ENCODE measurements at regions not wholly inside any gene's neighbourhood (a gene's known extent, or its start where the extent isn't known, plus 50 kb on each side); places are given as distances from the start of the nearest gene placed in this dataset.

DNA sequence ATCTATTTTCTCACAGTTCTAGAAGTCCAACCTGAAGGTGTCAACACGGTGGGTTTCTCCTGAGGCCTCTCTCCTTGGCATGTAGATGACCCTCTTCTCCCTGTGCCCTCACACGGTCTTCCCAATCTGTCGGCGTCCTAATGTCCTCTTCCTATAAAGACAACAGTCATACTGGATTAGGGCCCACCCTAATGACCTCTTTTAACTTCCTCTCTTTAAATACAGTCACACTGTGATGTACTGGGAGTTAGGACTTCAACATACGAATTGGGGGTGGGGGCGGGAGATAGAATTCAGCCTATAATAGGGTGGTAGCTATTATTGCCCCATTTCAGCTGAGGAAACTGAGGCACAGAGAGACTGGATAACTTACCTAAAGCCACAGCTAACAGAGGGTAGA is 70.2 kb downstream of the SMIM20 start:
- Histone ChIP-seq H3K23ac (ENCODE audit: insufficient read length) (no peak overlapping the region), H3K4me2 (ENCODE audit: insufficient read depth in 1 of 2, low read depth in 2 of 2, low read length in 2 of 2) (no peak overlapping the region), H3K27ac (ENCODE audit: low read depth, low read length) (no peak overlapping the region), H2AK5ac (ENCODE audit: low read depth, low read length) (no peak overlapping the region), H4K91ac (replicated peaks; ENCODE audit: insufficient read length, low read length) (no peak overlapping the region), H3K36me3 (ENCODE audit: control insufficient read depth in 2 of 4, insufficient read depth in 4 of 4, low read length in 3 of 4) (no peaks in the 10 kb centered on the region), H2AFZ (ENCODE audit: low read length) (no peak overlapping the region), H3K27me3 (replicated peaks in 1 of 4; ENCODE audit: control insufficient read depth in 3 of 4, extremely low read depth in 1 of 4, insufficient read depth in 3 of 4, low read length in 3 of 4) (no peaks in the 10 kb centered on the region), H3K9ac (replicated peaks in 1 of 4; ENCODE audit: extremely low read depth in 1 of 4, low read depth in 3 of 4, low read length in 3 of 4) (no peak overlapping the region), H2BK20ac (ENCODE audit: low read length) (no peak overlapping the region), H3K4me1 (replicated peaks in 1 of 4; ENCODE audit: control insufficient read depth in 3 of 4, insufficient read depth in 4 of 4, low read length in 3 of 4) (no peaks in the 10 kb centered on the region), H3K23me2 (ENCODE audit: low read depth, low read length) (no peaks in the 10 kb centered on the region), H3K56ac (replicated peaks; ENCODE audit: insufficient read length, low read depth, low read length) (no peak overlapping the region), H3K18ac (ENCODE audit: extremely low read depth, low read length) (no peak overlapping the region), H2BK12ac (ENCODE audit: low read depth, low read length) (0 out of 2 replicates have a peak overlapping the region, but pooled peaks have one; percentile 56), H4K8ac (ENCODE audit: extremely low read depth, insufficient read depth, low read length) (no peak overlapping the region), H3K9me3 (ENCODE audit: insufficient read depth in 2 of 2, low read depth in 1 of 2, low read length in 1 of 2) (no peaks in the 10 kb centered on the region), H4K20me1 (replicated peaks in 1 of 2; ENCODE audit: control insufficient read depth in 1 of 2, insufficient read depth in 2 of 2, low read length in 2 of 2) (no peaks in the 10 kb centered on the region), H3K14ac (ENCODE audit: insufficient read length) (no peak overlapping the region), H3K79me1 (ENCODE audit: low read depth, low read length) (no peaks in the 10 kb centered on the region), H2BK5ac (ENCODE audit: low read depth, low read length) (no peak overlapping the region), H3K79me2 (ENCODE audit: control insufficient read depth in 1 of 2, insufficient read depth in 2 of 2, low read length in 2 of 2) (no peaks in the 10 kb centered on the region), H2BK120ac (replicated peaks; ENCODE audit: low read depth, low read length) (no peak overlapping the region), H3K4ac (replicated peaks; ENCODE audit: insufficient read length, low read depth, low read length) (no peak overlapping the region), H2BK15ac (ENCODE audit: low read length) (no peak overlapping the region), H3K4me3 (ENCODE audit: extremely low read depth in 1 of 4, insufficient read depth in 2 of 4, low read depth in 3 of 4, low read length in 4 of 4) (no peak overlapping the region), H4K5ac (ENCODE audit: insufficient read length, low read depth, low read length) (no peak overlapping the region)
- WGBS, 2 experiments (ENCODE audit: extremely low coverage in 1 of 2, insufficient coverage in 1 of 2, insufficient read length in 1 of 2, insufficient replicate concordance in 2 of 2, low coverage in 1 of 2, low lambda C conversion rate in 2 of 2, missing lambda C conversion rate in 1 of 2), result 84% methylated on average over 6 of the region's 6 CpGs; no CpG with 5 or more reads in 1 of the 2 experiments
- DNase-seq (ENCODE audit: low read depth in 1 of 2, low spot score in 2 of 2) (no peak), FAIRE-seq (no peak)
- CTCF ChIA-PET (ENCODE audit: partially characterized antibody), result interaction anchor here (1.4 to 6.3 kb wide), 2 partner anchors 59 to 99 kb away, joined by 3 to 29 read pairs; no protein-coding TSS in a partner anchor
- POLR2A ChIA-PET (ENCODE audit: partially characterized antibody), result no interaction called here
- TF ChIP-seq CBX5 (IDR thresholded peaks at IDR 0.05; ENCODE audit: low read depth, low read length) (no peak), BRCA1 (IDR thresholded peaks at IDR 0.05; ENCODE audit: low read depth, low read length) (no peak)

All from H1 (cell line).